ENCODE measurements at regions not wholly inside any gene's neighbourhood (a gene's known extent, or its start where the extent isn't known, plus 50 kb on each side); places are given as distances from the start of the nearest gene placed in this dataset.

GRCh38 chr12:125193376-125194152 lies 128.3 kb downstream of the AACS start:
- DNase-seq: no peak

- DNase-seq: peak; percentile 26
These were observed 129.0 kb downstream of the AACS start for GRCh38 chr12:125194163-125194773.

- no peak for DNase-seq
These were observed 129.8 kb downstream of the AACS start for GRCh38 chr12:125194987-125195386.

GRCh38 chr12:125197326-125197725 lies 132.1 kb downstream of the AACS start:
- DNase-seq: no peak

- no peak for DNase-seq
These were observed 133.4 kb downstream of the AACS start for GRCh38 chr12:125198652-125199051.

- DNase-seq: no peak
These were observed 135.9 kb downstream of the AACS start for GRCh38 chr12:125201090-125201489.

- DNase-seq: no peak
These were observed 136.7 kb downstream of the AACS start for GRCh38 chr12:125201940-125202339.

GRCh38 chr12:125202421-125202820 lies 137.2 kb downstream of the AACS start:
- DNase-seq: no peak

- DNase-seq: no peak
These were observed 138.0 kb downstream of the AACS start for GRCh38 chr12:125203145-125203765.

GRCh38 chr12:125205386-125205785 lies 140.2 kb downstream of the AACS start:
- DNase-seq: no peak

- DNase-seq: no peak
These were observed 141.5 kb downstream of the AACS start for GRCh38 chr12:125206711-125207110.

- no peak for DNase-seq
These were observed 143.1 kb downstream of the AACS start for GRCh38 chr12:125208334-125208733.

GRCh38 chr12:125208942-125209341 lies 143.7 kb downstream of the AACS start:
- DNase-seq: no peak

GRCh38 chr12:125210104-125210755 lies 145.0 kb downstream of the AACS start:
- no peak for DNase-seq

- DNase-seq: no peak
These were observed 146.2 kb downstream of the AACS start for GRCh38 chr12:125211464-125211863.

- no peak for DNase-seq
These were observed 149.1 kb downstream of the AACS start for GRCh38 chr12:125214289-125214688.

- no peak for DNase-seq
These were observed 151.5 kb downstream of the AACS start for GRCh38 chr12:125216756-125217155.

GRCh38 chr12:125217308-125217707 lies 152.1 kb downstream of the AACS start:
- no peak for DNase-seq

- DNase-seq: no peak
These were observed 153.7 kb downstream of the AACS start for GRCh38 chr12:125218952-125219351.

GRCh38 chr12:125220404-125221273 lies 155.4 kb downstream of the AACS start:
- peak; percentile 72 for DNase-seq

- DNase-seq: no peak
These were observed 156.4 kb downstream of the AACS start for GRCh38 chr12:125221602-125222001.

- DNase-seq: no peak
These were observed 157.6 kb downstream of the AACS start for GRCh38 chr12:125222876-125223275.

- DNase-seq: no peak
These were observed 160.4 kb downstream of the AACS start for GRCh38 chr12:125225641-125226040.
